Kidney epithelial cell (primary cell): ENCODE measurements at regions not wholly inside any gene's neighbourhood (a gene's known extent, or its start where the extent isn't known, plus 50 kb on each side); places are given as distances from the start of the nearest gene placed in this dataset.

ENCODE experiments used
- DNase-seq: peaks from one replicate; pipeline ENCODE4 v3.0.0-alpha.2; 2010; ENCODE audit warnings: low read depth
- H3K27me3 ChIP-seq: 2 replicates; pipeline ENCODE4 v1.6.0; 2011; ENCODE audit warnings: low read length; ENCODE audit not compliant: control insufficient read depth, insufficient read depth
- H3K36me3 ChIP-seq: 2 replicates; pipeline ENCODE4 v1.5.1; 2011; ENCODE audit warnings: low read length; ENCODE audit not compliant: control insufficient read depth, insufficient read depth
- H3K4me3 ChIP-seq: 2 replicates; pipeline ENCODE4 v1.5.1; 2011; ENCODE audit warnings: low read depth, mild to moderate bottlenecking, control low read depth, low read length
- TF ChIP-seq, protein P1 (sequence below): IDR thresholded peaks from 2 replicates; pipeline ENCODE4 v1.5.1; 2011; ENCODE audit warnings: mild to moderate bottlenecking, moderate library complexity, low read length, control low read depth, inconsistent platforms; ENCODE audit not compliant: insufficient read depth, poor library complexity, severe bottlenecking

DNA sequence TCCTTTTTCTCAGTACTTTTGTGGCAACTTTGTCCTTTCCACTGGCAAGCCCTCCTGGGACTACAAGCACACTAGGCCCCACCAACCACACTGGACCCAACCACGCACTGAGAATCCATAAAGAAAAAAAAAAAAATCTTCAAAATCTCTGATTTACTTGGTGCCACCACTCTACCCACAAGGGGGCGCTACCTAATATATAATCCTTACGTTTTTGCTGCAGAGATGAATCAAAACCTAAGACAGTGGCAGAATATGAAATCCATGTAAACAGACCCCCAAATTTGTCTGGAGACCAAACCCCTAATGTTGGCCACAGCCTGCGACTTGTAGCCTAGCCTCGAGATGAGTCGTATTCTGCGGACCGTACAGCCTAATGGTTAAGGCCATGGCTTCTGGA, 63.5 kb upstream of the ARHGAP36 start:
- TF ChIP-seq, protein P1, sequence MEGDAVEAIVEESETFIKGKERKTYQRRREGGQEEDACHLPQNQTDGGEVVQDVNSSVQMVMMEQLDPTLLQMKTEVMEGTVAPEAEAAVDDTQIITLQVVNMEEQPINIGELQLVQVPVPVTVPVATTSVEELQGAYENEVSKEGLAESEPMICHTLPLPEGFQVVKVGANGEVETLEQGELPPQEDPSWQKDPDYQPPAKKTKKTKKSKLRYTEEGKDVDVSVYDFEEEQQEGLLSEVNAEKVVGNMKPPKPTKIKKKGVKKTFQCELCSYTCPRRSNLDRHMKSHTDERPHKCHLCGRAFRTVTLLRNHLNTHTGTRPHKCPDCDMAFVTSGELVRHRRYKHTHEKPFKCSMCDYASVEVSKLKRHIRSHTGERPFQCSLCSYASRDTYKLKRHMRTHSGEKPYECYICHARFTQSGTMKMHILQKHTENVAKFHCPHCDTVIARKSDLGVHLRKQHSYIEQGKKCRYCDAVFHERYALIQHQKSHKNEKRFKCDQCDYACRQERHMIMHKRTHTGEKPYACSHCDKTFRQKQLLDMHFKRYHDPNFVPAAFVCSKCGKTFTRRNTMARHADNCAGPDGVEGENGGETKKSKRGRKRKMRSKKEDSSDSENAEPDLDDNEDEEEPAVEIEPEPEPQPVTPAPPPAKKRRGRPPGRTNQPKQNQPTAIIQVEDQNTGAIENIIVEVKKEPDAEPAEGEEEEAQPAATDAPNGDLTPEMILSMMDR = peak; percentile 55
- no peaks in the 10 kb centered on the region for H3K36me3 ChIP-seq
- no peak overlapping the region for H3K4me3 ChIP-seq
- no peaks in the 10 kb centered on the region for H3K27me3 ChIP-seq
- DNase-seq = no peak

GRCh38 chrX:130995439-130995838, 62.7 kb upstream of the ARHGAP36 start:
- no peaks in the 10 kb centered on the region for H3K27me3 ChIP-seq
- H3K36me3 ChIP-seq = no peaks in the 10 kb centered on the region
- DNase-seq = no peak
- TF ChIP-seq, protein P1 = no peak
- no peak overlapping the region for H3K4me3 ChIP-seq

- TF ChIP-seq, protein P1 = no peak
Measured at GRCh38 chrX:130997314-130997713, 60.8 kb upstream of the ARHGAP36 start.

GRCh38 chrX:130999360-130999759, 58.8 kb upstream of the ARHGAP36 start:
- Histone ChIP-seq H3K4me3 (no peak overlapping the region), H3K36me3 (no peaks in the 10 kb centered on the region), H3K27me3 (no peaks in the 10 kb centered on the region)
- TF ChIP-seq, protein P1 = no peak
- DNase-seq = no peak

More at GRCh38 chrX:130997314-130997713, 60.8 kb upstream of the ARHGAP36 start:
- H3K27me3 ChIP-seq = no peaks in the 10 kb centered on the region
- no peak overlapping the region for H3K4me3 ChIP-seq
- DNase-seq = no peak
- H3K36me3 ChIP-seq = no peaks in the 10 kb centered on the region
